Progenitor cell of endocrine pancreas (in vitro differentiated cells): ENCODE measurements at regions not wholly inside any gene's neighbourhood (a gene's known extent, or its start where the extent isn't known, plus 50 kb on each side); places are given as distances from the start of the nearest gene placed in this dataset.

Experiments used
- DNase-seq: peaks from one replicate; pipeline ENCODE4 v3.0.0; 2021; ENCODE audit warnings: low spot score; ENCODE audit not compliant: unreplicated experiment
- H3K27ac Mint-ChIP-seq: 2 replicates; pipeline ENCODE4 v1.8.0; 2021; ENCODE audit warnings: mild to moderate bottlenecking, moderate library complexity, mixed read lengths
- H3K27me3 Mint-ChIP-seq: 2 replicates; pipeline ENCODE4 v1.8.0; 2021; ENCODE audit warnings: mixed read lengths
- H3K36me3 Mint-ChIP-seq: 2 replicates; pipeline ENCODE4 v1.8.0; 2022; ENCODE audit warnings: mixed read lengths; ENCODE audit not compliant: insufficient read depth
- H3K4me1 Mint-ChIP-seq: 2 replicates; pipeline ENCODE4 v1.8.0; 2021; ENCODE audit warnings: low read depth, mixed read lengths
- H3K4me3 Mint-ChIP-seq: 2 replicates; pipeline ENCODE4 v1.8.0; 2021; ENCODE audit warnings: low read depth, mild to moderate bottlenecking, moderate library complexity, mixed read lengths
- H3K9me3 Mint-ChIP-seq: 2 replicates; pipeline ENCODE4 v1.8.0; 2021; ENCODE audit warnings: low read depth, mixed read lengths
- CTCF ChIP-seq: fragments of 200-600 bp; sonication (generic); IDR thresholded peaks from one replicate; pipeline ENCODE4 v1.5.0; 2021; ENCODE audit warnings: antibody characterized with exemption, mild to moderate bottlenecking; ENCODE audit not compliant: unreplicated experiment

GRCh38 chr10:106473129-106473685 lies 691.3 kb downstream of the SORCS1 start:
- Mint-ChIP-seq H3K4me3 (no peak overlapping the region), H3K9me3 (peaks cover 13% of the 10 kb centered on the region), H3K27me3 (no peaks in the 10 kb centered on the region), H3K27ac (no peak overlapping the region), H3K36me3 (no peaks in the 10 kb centered on the region), H3K4me1 (no peaks in the 10 kb centered on the region)
- TF ChIP-seq CTCF, result no peak
- DNase-seq, result no peak

- Mint-ChIP-seq H3K4me3 (no peak overlapping the region), H3K4me1 (no peaks in the 10 kb centered on the region), H3K27me3 (no peaks in the 10 kb centered on the region), H3K9me3 (peaks cover 14% of the 10 kb centered on the region), H3K36me3 (no peaks in the 10 kb centered on the region), H3K27ac (no peak overlapping the region)
- no peak for TF ChIP-seq CTCF
- no peak for DNase-seq
Observed at GRCh38 chr10:106467506-106467905, 697.0 kb downstream of the SORCS1 start.

- Mint-ChIP-seq H3K27me3 (no peaks in the 10 kb centered on the region), H3K9me3 (peaks cover 8% of the 10 kb centered on the region), H3K36me3 (no peaks in the 10 kb centered on the region), H3K4me3 (no peak overlapping the region), H3K4me1 (peaks cover 4% of the 10 kb centered on the region), H3K27ac (no peak overlapping the region)
- DNase-seq, result no peak
- no peak for TF ChIP-seq CTCF
Observed at GRCh38 chr10:106457522-106457921, 707.0 kb downstream of the SORCS1 start.

- H3K27ac Mint-ChIP-seq, result no peak overlapping the region
- peaks cover 4% of the 10 kb centered on the region for H3K4me1 Mint-ChIP-seq
- no peaks in the 10 kb centered on the region for H3K36me3 Mint-ChIP-seq
- DNase-seq, result no peak
- peaks cover 4% of the 10 kb centered on the region for H3K9me3 Mint-ChIP-seq
- no peak overlapping the region for H3K4me3 Mint-ChIP-seq
- TF ChIP-seq CTCF, result no peak
- no peaks in the 10 kb centered on the region for H3K27me3 Mint-ChIP-seq
Observed at GRCh38 chr10:106454233-106454632, 710.3 kb downstream of the SORCS1 start.

- Mint-ChIP-seq H3K4me3 (no peak overlapping the region), H3K27ac (no peak overlapping the region), H3K27me3 (no peaks in the 10 kb centered on the region), H3K4me1 (peaks cover 6% of the 10 kb centered on the region), H3K36me3 (no peaks in the 10 kb centered on the region), H3K9me3 (peaks cover 4% of the 10 kb centered on the region)
- no peak for TF ChIP-seq CTCF
- DNase-seq, result no peak
Observed at GRCh38 chr10:106450966-106451365, 713.5 kb downstream of the SORCS1 start.
